Activated CD4-positive, alpha-beta T cell treated with anti-CD3 and anti-CD28 coated beads for 48 hours (primary cell): ENCODE measurements at regions not wholly inside any gene's neighbourhood (a gene's known extent, or its start where the extent isn't known, plus 50 kb on each side); places are given as distances from the start of the nearest gene placed in this dataset.
"Not testable (repeated sequence)": the region's sequence is repeated elsewhere in the genome, so short reads cannot be mapped to it uniquely, and the experiment has no call there.

Experiments used
- DNase-seq: peaks from one replicate; pipeline ENCODE4 v3.0.0-alpha.2; 2020

DNA sequence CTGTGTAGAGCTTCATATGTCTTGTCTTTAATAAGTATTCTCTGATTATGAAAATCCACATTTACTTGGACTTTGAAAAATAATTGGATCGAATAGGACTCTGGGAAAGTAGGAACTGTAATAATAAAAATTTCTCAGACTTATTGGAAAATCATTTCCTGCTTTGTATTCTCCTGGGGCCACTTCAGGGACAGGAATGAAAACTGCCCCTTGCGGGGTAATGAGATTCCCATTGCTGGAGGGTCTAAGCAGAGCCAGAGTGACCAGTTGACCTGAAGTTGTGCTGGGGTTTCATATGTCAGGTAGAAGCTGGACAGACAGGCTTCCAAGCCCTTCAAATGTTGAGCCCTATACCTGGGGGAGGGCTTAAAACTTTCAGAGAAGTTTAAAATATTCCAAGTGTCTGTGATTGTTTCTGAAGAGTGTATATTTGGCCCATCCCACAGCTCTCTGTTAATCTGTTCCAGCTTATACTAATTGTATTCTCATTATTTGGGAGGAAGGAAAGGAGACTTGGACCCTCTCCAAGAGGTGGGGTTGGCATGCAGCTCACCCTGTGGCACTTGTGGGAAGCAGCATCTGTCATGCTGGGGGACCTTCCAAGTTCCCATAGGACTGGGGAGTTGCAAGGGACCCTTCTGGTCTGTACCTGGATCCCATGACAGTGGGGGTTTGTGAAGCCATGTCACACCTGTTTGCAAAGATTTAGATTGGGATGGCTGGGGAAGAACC is 268.7 kb upstream of the ATP5MC3 start:
- DNase-seq, result no peak

DNA sequence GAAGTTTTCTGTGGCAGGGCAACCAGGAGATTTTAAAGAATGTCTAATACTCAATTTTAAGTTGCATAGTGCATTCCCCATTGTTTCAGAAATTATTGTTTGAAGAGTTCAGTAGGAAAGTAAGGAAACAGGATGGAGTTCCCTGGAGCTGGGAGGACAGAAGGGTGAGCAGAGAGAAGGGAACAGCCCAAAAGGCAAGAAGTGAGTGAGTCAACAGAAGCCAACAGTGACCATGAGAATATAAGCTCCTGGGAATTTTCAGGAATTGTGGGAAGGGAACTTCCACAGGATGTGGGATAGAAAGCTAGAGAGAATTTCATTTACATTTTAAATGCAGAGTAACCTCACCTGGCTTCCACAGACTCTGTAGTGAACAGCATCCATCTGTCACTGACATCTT is 268.1 kb upstream of the ATP5MC3 start:
- no peak for DNase-seq

DNA sequence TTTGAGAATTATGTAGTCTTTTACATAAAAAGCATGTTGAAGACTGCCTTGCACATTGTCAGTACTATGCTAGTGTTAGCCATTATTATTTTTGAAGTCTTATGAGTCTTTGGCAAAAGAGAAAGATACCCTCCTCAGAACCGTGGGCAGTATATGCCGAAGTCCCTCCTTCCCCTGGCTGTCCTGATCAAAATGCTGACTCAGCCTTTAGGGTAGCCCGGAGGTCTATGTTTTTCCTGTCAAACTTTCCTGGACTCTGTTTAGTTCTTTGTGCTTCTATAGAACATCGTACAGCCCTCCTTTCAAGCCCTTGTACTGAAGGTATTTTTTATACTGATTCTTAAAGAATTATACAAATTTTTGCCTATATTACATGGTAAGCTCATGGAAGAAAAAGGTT is 264.7 kb upstream of the ATP5MC3 start:
- no peak for DNase-seq

DNA sequence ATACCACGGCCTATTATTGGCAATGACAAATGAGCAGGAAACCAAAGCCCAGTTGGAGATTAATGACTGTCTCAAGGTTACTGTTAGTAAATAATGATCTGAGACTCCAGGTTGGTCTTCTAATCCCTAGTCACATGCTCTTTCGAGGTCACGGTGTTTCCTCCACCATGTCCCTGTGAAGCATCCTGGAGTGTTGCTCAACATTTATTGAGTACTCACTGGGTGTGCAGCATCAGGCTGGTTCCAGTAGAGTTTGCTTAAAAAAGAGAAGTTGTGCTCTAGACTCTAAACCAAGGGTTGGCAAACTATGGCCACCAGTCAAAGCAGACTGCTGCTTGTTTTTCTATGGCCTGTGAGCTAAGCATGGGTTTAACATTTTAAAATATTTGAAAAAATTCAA is 263.8 kb upstream of the ATP5MC3 start:
- no peak for DNase-seq

- DNase-seq, result no peak
Measured at GRCh38 chr2:175442441-175442840, 260.9 kb upstream of the ATP5MC3 start.

- DNase-seq, result no peak
Measured at GRCh38 chr2:175441181-175441761, 259.8 kb upstream of the ATP5MC3 start.

DNA sequence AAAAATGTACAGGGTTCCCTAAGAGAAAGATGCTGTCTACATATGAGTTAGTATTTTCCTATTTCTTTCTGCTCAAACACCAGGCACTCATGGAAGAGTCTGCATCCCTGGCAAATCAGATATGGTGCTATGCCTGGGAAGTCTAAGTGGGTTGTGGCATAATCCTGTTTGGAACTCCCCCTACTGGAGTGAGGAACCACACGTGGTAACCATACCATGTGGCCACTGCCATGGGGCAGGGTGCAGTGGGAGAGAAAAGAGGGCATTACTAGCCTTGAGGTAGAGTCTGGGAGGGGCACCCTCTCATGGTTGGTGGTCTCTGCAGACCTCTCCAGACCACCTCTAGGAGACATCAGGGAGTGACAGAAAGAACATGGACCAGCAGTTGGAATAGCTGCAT is 257.9 kb upstream of the ATP5MC3 start:
- no peak for DNase-seq

DNA sequence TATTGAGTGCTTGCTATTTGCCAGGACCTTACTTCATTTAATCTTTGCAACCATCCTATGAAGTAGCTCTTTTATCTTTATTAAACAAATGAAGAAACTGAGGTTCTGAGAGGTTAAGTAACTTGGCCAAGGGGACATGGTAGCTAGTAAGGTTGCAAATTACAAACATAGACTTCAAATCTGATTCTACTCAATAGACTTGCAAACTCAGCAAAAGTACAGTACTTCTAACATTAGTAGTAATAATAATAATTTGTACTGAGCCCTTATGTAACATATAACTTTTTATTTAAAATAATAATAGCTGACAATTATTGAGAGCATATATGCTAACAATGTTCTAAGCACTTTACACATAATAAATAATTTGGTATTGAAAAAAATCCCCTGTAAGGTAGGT is 255.7 kb upstream of the ATP5MC3 start:
- DNase-seq, result no peak

- no peak for DNase-seq
Measured at GRCh38 chr2:175436076-175436475, 254.6 kb upstream of the ATP5MC3 start.

- no peak for DNase-seq
Measured at GRCh38 chr2:175435012-175435411, 253.5 kb upstream of the ATP5MC3 start.

- DNase-seq, result no peak
Measured at GRCh38 chr2:175432793-175433192, 251.3 kb upstream of the ATP5MC3 start.

- DNase-seq, result no peak
Measured at GRCh38 chr2:175432021-175432420, 250.5 kb upstream of the ATP5MC3 start.

GRCh38 chr2:175431101-175431946 is 249.8 kb upstream of the ATP5MC3 start:
- DNase-seq, result no peak

- DNase-seq, result no peak
Measured at GRCh38 chr2:175430236-175430635, 248.7 kb upstream of the ATP5MC3 start.

GRCh38 chr2:175418224-175418835 is 236.8 kb upstream of the ATP5MC3 start:
- DNase-seq, result no peak

DNA sequence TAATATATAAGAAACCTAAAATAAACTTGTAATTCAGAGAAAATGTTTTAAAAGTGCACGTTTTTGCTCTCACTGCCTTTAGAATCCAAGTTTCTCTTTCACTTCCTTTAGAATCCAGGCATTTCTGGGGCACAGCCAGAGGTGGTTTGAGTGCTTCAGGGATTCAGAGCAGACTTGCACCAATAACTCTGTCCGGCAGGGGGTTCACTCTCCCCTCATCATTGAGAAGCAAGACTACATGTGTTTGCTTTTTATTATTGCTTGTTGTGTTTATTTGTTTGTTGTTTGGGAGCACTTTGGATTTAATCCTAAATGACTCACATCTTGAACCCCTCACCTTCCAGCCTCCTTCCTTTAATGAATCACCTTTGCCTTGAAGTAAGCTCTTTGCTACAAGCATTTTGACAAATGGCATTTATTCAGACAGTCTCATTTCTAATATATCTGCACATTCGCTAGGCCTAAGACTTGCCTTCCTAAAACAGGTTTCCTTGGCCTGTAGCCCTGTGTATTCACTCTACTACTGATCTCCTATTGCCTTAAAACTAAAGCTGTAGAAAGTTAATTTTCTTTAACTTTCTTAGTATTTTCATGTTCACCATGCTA is 233.5 kb upstream of the ATP5MC3 start:
- peak; percentile 17 for DNase-seq

- no peak for DNase-seq
Measured at GRCh38 chr2:175414191-175414881, 232.8 kb upstream of the ATP5MC3 start.

- not testable (repeated sequence) for DNase-seq
Measured at GRCh38 chr2:175410941-175411340, 229.4 kb upstream of the ATP5MC3 start.

DNA sequence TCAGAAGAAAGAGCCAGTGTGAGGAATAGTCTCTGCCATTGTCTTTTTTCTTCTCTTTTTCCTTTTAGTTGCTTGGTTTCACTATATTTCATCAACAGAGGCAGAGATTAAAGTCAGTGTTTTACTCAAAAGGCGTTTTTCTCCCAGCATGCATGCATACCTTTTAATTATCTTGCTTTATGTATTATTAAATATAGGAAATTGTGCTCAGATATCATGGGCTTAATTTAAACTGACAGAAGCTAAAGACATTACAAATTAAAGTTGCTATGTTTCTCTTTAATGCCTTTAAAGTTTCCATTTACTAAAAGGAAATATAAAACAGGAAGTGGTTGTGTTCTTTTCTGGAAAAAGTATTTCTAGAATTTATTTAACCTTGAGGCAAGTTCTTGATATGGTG is 223.3 kb upstream of the ATP5MC3 start:
- no peak for DNase-seq

DNA sequence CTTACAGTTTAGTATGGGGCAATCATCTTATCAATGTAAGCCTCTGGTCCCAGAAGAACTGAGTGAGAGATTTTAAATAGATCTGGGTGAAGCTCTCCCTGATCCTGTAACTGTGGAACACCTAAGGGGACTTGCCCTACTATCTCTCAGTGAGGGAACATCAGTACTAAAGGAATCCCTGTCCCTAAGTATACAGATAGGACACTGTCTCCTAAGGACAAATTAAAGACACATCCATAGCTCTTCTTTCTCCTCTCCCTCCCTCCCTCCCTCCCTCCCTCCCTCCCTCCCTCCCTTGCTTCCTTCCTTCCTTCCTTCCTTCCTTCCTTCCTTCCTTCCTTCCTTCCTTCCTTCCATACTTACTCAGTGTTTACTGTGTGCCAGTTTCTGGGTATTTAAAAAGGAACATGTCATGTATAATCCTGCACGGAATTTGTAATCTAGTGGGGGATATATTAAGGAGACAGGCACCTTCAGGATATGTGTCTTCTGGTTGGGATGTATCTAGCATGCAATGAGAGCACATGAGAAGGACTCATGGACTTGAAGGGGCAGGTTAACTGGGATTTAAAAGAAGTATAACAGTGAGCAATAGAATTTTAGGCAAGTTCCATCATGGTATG is 222.2 kb upstream of the ATP5MC3 start:
- no peak for DNase-seq

DNA sequence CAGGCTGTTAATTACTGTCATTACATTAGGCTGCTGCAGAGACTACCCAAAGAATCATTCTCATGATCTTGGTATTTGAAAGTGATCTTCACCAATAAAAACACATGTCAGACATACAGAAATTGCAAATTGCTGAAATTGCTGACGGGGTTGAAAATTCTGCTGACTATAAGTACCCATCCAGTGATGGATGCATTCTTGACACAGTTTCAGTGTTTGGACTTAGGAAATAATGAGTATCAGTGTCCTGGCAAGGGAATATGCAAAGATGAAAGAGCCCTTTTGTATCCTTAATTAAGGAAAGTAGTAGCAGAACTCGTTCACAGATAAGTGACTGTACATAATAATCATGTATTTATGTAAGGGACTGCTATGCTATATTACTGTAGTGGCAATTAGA is 221.1 kb upstream of the ATP5MC3 start:
- DNase-seq, result no peak

GRCh38 chr2:175401956-175402469 is 220.5 kb upstream of the ATP5MC3 start:
- DNase-seq, result no peak
